CD4-positive, alpha-beta T cell (primary cell): ENCODE measurements at regions not wholly inside any gene's neighbourhood (a gene's known extent, or its start where the extent isn't known, plus 50 kb on each side); places are given as distances from the start of the nearest gene placed in this dataset.

Source experiments
- ATAC-seq: fragments of 200-7000 bp; cut with Tn5 transposase; one replicate; pipeline ENCODE4 v1.10.0; 2022; ENCODE audit warnings: mild to moderate bottlenecking; ENCODE audit not compliant: poor library complexity
- CTCF ChIA-PET: fragments of 350-600 bp; sonication (Branson Sonifier 250); formaldehyde crosslinking; loops from one replicate; lab custom pipeline; 2021; ENCODE audit warnings: antibody characterized with exemption, inconsistent platforms; lab: Charles Lee
- POLR2A ChIA-PET: fragments of 350-600 bp; sonication (Branson Sonifier 250); formaldehyde crosslinking; loops from one replicate; lab custom pipeline; 2021; ENCODE audit warnings: antibody characterized with exemption, inconsistent platforms; lab: Charles Lee
- DNase-seq, 14 experiments: peaks; one replicate each; pipeline ENCODE4 v3.0.0-alpha.2; 2013 to 2020; ENCODE audit warnings: mixed read lengths in 2 of 14
- H3K27ac ChIP-seq, 2 donors: one replicate each; pipeline versions ENCODE4 v1.5.1 to v1.7.0; 2013; ENCODE audit warnings: low read length in 2 of 2, low read depth in 1 of 2, mild to moderate bottlenecking in 1 of 2
- H3K27me3 ChIP-seq, 2 experiments: 1 replicate in 1 of 2; 2 replicates in 1 of 2; pipeline versions ENCODE4 v1.6.1 to v1.7.0; 2013; ENCODE audit warnings: low read length in 2 of 2, control low read depth in 1 of 2, mild to moderate bottlenecking in 1 of 2, moderate library complexity in 1 of 2; ENCODE audit not compliant: insufficient read depth in 2 of 2, control insufficient read depth in 1 of 2
- H3K36me3 ChIP-seq: one replicate; pipeline ENCODE4 v1.6.1; 2013; ENCODE audit warnings: low read length, control low read depth; ENCODE audit not compliant: insufficient read depth
- H3K4me1 ChIP-seq: one replicate; pipeline ENCODE4 v1.6.1; 2013; ENCODE audit warnings: low read length, control low read depth; ENCODE audit not compliant: insufficient read depth
- H3K4me3 ChIP-seq: one replicate; pipeline ENCODE4 v1.5.1; 2013; ENCODE audit warnings: mild to moderate bottlenecking, low read length, moderate library complexity
- H3K9me3 ChIP-seq, 2 experiments: 1 replicate in 1 of 2; 2 replicates in 1 of 2; pipeline versions ENCODE4 v1.6.1 to v1.7.0; 2013; ENCODE audit warnings: low read length in 2 of 2, mild to moderate bottlenecking in 2 of 2, control low read depth in 1 of 2, moderate library complexity in 1 of 2; ENCODE audit not compliant: control insufficient read depth in 1 of 2, insufficient read depth in 1 of 2
- H3K27ac Mint-ChIP-seq: one replicate; pipeline ENCODE4 v1.8.0; 2020; ENCODE audit warnings: mixed read lengths
- H3K27me3 Mint-ChIP-seq: one replicate; pipeline ENCODE4 v1.8.0; 2021; ENCODE audit warnings: mixed read lengths
- H3K36me3 Mint-ChIP-seq: one replicate; pipeline ENCODE4 v1.8.0; 2021; ENCODE audit warnings: low read depth, mixed read lengths
- H3K4me1 Mint-ChIP-seq: one replicate; pipeline ENCODE4 v1.8.0; 2021; ENCODE audit warnings: low read depth, mixed read lengths
- H3K4me3 Mint-ChIP-seq: one replicate; pipeline ENCODE4 v1.8.0; 2020; ENCODE audit warnings: mild to moderate bottlenecking, mixed read lengths
- H3K9me3 Mint-ChIP-seq: one replicate; pipeline ENCODE4 v1.8.0; 2020; ENCODE audit warnings: mixed read lengths
- CTCF ChIP-seq: fragments of 200-600 bp; IDR thresholded peaks from one replicate; pipeline ENCODE4 v1.8.0; 2022; ENCODE audit warnings: antibody characterized with exemption, mild to moderate bottlenecking
- intact Hi-C, 2 experiments: fragments of 100-400 bp; cut with DNase I in 1 of 2; cut with micrococcal nuclease in 1 of 2; formaldehyde crosslinking; loops; one replicate each; pipeline versions ENCODE4 v1.15.1 to v1.9.0; 2023 to 2025; cut with DNase I, micrococcal nuclease

GRCh38 chr18:78677483-78678317, 301.9 kb upstream of the SALL3 start:
- Mint-ChIP-seq H3K9me3 (no peaks in the 10 kb centered on the region), H3K27me3 (no peaks in the 10 kb centered on the region), H3K4me1 (no peaks in the 10 kb centered on the region), H3K36me3 (no peaks in the 10 kb centered on the region), H3K4me3 (no peak overlapping the region), H3K27ac (no peak overlapping the region)
- Histone ChIP-seq H3K4me3 (no peak overlapping the region), H3K27me3 (no peaks in the 10 kb centered on the region), H3K27ac (no peak overlapping the region), H3K4me1 (no peaks in the 10 kb centered on the region), H3K9me3 (peaks cover 0 to 32% of the 10 kb centered on the region in 2 experiments), H3K36me3 (no peaks in the 10 kb centered on the region)
- POLR2A ChIA-PET = no interaction called here
- no peak for TF ChIP-seq CTCF
- ATAC-seq = no peak
- CTCF ChIA-PET = no interaction called here
- no peak for DNase-seq
- intact Hi-C loops = no loop called here

- Mint-ChIP-seq H3K4me3 (no peak overlapping the region), H3K27ac (no peak overlapping the region), H3K9me3 (no peaks in the 10 kb centered on the region), H3K36me3 (no peaks in the 10 kb centered on the region), H3K4me1 (no peaks in the 10 kb centered on the region), H3K27me3 (no peaks in the 10 kb centered on the region)
- Histone ChIP-seq H3K27me3 (no peaks in the 10 kb centered on the region), H3K4me3 (no peak overlapping the region), H3K9me3 (peaks cover 0 to 26% of the 10 kb centered on the region in 2 experiments), H3K4me1 (no peaks in the 10 kb centered on the region), H3K27ac (no peak overlapping the region), H3K36me3 (no peaks in the 10 kb centered on the region)
- ChIA-PET CTCF (no interaction called here), POLR2A (no interaction called here)
- DNase-seq = no peak
- ATAC-seq = no peak
- no peak for TF ChIP-seq CTCF
- intact Hi-C loops = no loop called here
Measured at GRCh38 chr18:78678318-78678695, 301.3 kb upstream of the SALL3 start.

- no peak overlapping the region for H3K4me3 Mint-ChIP-seq
- Histone ChIP-seq H3K9me3 (peaks cover 0 to 26% of the 10 kb centered on the region in 2 experiments), H3K4me3 (no peak overlapping the region), H3K27ac (no peak overlapping the region), H3K36me3 (no peaks in the 10 kb centered on the region), H3K4me1 (no peaks in the 10 kb centered on the region), H3K27me3 (no peaks in the 10 kb centered on the region)
- intact Hi-C loops = no loop called here
- TF ChIP-seq CTCF = no peak
- no peaks in the 10 kb centered on the region for H3K36me3 Mint-ChIP-seq
- DNase-seq (no peak), ATAC-seq (no peak)
- POLR2A ChIA-PET = no interaction called here
- no peaks in the 10 kb centered on the region for H3K4me1 Mint-ChIP-seq
- no peak overlapping the region for H3K27ac Mint-ChIP-seq
- H3K27me3 Mint-ChIP-seq = no peaks in the 10 kb centered on the region
- CTCF ChIA-PET = no interaction called here
- no peaks in the 10 kb centered on the region for H3K9me3 Mint-ChIP-seq
Measured at GRCh38 chr18:78679031-78679430, 300.6 kb upstream of the SALL3 start.
